Kidney (tissue), 13 donors: ENCODE measurements at regions not wholly inside any gene's neighbourhood (a gene's known extent, or its start where the extent isn't known, plus 50 kb on each side); places are given as distances from the start of the nearest gene placed in this dataset.

Experiments used
- DNase-seq, 5 donors: peaks; one replicate each; pipeline ENCODE4 v3.0.0-alpha.2; 2013 to 2020
- FAIRE-seq: peaks from 2 replicates; lab custom pipeline; 2012; peaks lifted over from hg19 to GRCh38; lab: Jason Lieb, UNC
- H3K27ac ChIP-seq, 2 donors: one replicate each; pipeline ENCODE4 v1.7.0; 2013; ENCODE audit warnings: low read depth in 2 of 2, low read length in 2 of 2, inconsistent platforms in 1 of 2
- H3K27me3 ChIP-seq: one replicate; pipeline ENCODE4 v1.7.1; 2013; ENCODE audit warnings: low read length, inconsistent platforms; ENCODE audit not compliant: control insufficient read depth, insufficient read depth
- H3K36me3 ChIP-seq, 3 donors: one replicate each; pipeline versions ENCODE4 v1.7.0 to v1.7.1; 2013; ENCODE audit warnings: low read length in 3 of 3, control low read depth in 1 of 3, inconsistent platforms in 1 of 3; ENCODE audit not compliant: insufficient read depth in 3 of 3, control insufficient read depth in 2 of 3
- H3K4me1 ChIP-seq, 3 donors: one replicate each; pipeline versions ENCODE4 v1.7.0 to v1.7.1; 2013; ENCODE audit warnings: low read length in 3 of 3, inconsistent platforms in 1 of 3, low read depth in 1 of 3; ENCODE audit not compliant: control insufficient read depth in 2 of 3, insufficient read depth in 2 of 3
- H3K4me3 ChIP-seq, 3 donors: one replicate each; pipeline versions ENCODE4 v1.7.0 to v1.8.1; 2013; ENCODE audit warnings: low read length in 3 of 3, control low read depth in 1 of 3, inconsistent platforms in 1 of 3
- H3K9ac ChIP-seq, 3 donors: one replicate each; pipeline versions ENCODE4 v1.7.0 to v1.7.1; 2013; ENCODE audit warnings: low read length in 3 of 3, control low read depth in 1 of 3, inconsistent platforms in 1 of 3
- H3K9me3 ChIP-seq, 3 donors: one replicate each; pipeline versions ENCODE4 v1.7.0 to v1.7.1; 2013; ENCODE audit warnings: low read length in 3 of 3, control low read depth in 1 of 3, inconsistent platforms in 1 of 3; ENCODE audit not compliant: control insufficient read depth in 2 of 3, insufficient read depth in 1 of 3
- CTCF ChIP-seq: IDR thresholded peaks from 3 replicates; pipeline ENCODE4 v1.5.1; 2012; ENCODE audit warnings: mild to moderate bottlenecking, moderate library complexity, borderline replicate concordance; ENCODE audit not compliant: insufficient read depth; ENCODE audit errors: extremely low read depth
- intact Hi-C: fragments of 100-400 bp; cut with DNase I; formaldehyde crosslinking; loops from one replicate; pipeline ENCODE4 v1.11.1; 2022
- donor health status: control.
- donor health status: control.
- donor health status: control.
- donor health status: control.
- donor health status: control.
- donor health status: DM: yes; HTN: yes; CAD: no.
- donor health status: Normal renal cell carcinoma (clear cell type).

GRCh38 chr3:177783767-177784166, 586.5 kb upstream of the TBL1XR1 start:
- DNase-seq (no peak), FAIRE-seq (no peak)
- Histone ChIP-seq H3K4me3 (no peak overlapping the region), H3K9ac (no peak overlapping the region), H3K4me1 (peaks cover 0 to 6% (median 0%) of the 10 kb centered on the region in 3 donors), H3K27me3 (no peaks in the 10 kb centered on the region), H3K9me3 (no peaks in the 10 kb centered on the region), H3K27ac (no peak overlapping the region), H3K36me3 (no peaks in the 10 kb centered on the region)
- intact Hi-C loops = no loop called here
- TF ChIP-seq CTCF = no peak

- no peak for FAIRE-seq
- Histone ChIP-seq H3K27ac (no peak overlapping the region), H3K27me3 (no peaks in the 10 kb centered on the region), H3K36me3 (no peaks in the 10 kb centered on the region), H3K9ac (no peak overlapping the region), H3K4me3 (no peak overlapping the region), H3K9me3 (no peaks in the 10 kb centered on the region), H3K4me1 (no peaks in the 10 kb centered on the region)
- no peak for TF ChIP-seq CTCF
- intact Hi-C loops = no loop called here
- DNase-seq = no peak
Measured at GRCh38 chr3:177787279-177788041, 590.2 kb upstream of the TBL1XR1 start.

GRCh38 chr3:177789500-177789899, 592.2 kb upstream of the TBL1XR1 start:
- Histone ChIP-seq H3K4me3 (no peak overlapping the region), H3K36me3 (no peaks in the 10 kb centered on the region), H3K4me1 (no peaks in the 10 kb centered on the region), H3K27me3 (no peaks in the 10 kb centered on the region), H3K9me3 (no peaks in the 10 kb centered on the region), H3K27ac (no peak overlapping the region), H3K9ac (no peak overlapping the region)
- FAIRE-seq (no peak), DNase-seq (no peak)
- no peak for TF ChIP-seq CTCF
- intact Hi-C loops = no loop called here
